Activated gamma-delta T cell treated with anti-CD3 and anti-CD28 coated beads, Interleukin-2, amount 50 U/mL, for 16 hours (primary cell): ENCODE measurements at regions not wholly inside any gene's neighbourhood (a gene's known extent, or its start where the extent isn't known, plus 50 kb on each side); places are given as distances from the start of the nearest gene placed in this dataset.
"Not testable (repeated sequence)": the region's sequence is repeated elsewhere in the genome, so short reads cannot be mapped to it uniquely, and the experiment has no call there.

Source experiments
- DNase-seq: peaks from one replicate; pipeline ENCODE4 v3.0.0-alpha.2; 2020; ENCODE audit warnings: low read depth

DNA sequence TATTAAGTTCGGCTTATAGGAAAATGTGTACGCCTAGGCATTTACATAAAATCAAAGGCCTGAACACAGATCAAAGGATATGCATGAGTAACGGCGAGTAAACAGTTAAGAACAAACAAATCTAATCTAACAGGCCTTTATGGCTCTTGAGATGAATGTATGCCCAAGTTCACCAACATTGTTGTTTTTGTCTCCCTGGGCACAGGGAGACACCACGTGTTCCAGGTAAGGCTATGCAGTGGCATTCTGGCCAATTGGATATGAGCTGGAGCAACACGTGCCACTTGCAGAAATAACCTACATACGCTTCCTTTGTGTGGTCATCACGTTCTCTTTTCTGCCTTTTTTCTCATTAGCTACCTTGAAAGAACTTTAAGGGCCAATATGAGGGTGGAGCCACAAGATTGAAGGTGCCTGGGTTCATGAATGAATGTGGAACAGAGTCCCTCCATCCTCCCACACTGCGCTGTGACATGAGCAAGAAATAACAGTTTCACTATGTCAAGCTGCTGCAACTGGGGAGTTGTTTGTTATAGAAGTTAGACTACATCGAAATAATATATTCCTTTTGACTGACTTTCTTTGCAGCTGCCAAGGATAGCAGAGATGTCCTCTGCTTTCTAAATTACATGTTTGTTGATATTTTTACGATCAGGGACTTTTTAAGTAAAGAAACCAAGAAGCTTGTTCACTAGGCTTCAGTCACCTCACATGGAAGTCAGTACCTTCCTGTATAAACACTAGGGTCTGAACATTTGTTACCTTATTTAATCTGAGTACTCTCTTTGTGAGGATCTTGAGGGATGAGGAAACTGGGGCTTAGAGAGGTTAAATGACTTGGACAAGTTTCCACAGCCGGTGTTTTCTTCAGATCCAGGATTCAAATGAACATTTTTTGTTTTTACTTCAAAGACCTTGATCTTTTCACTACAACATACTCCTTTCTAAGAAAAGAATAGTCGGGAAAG lies 427.5 kb upstream of the TBL1XR1 start:
- no peak for DNase-seq

- no peak for DNase-seq
These were observed 428.8 kb upstream of the TBL1XR1 start for GRCh38 chr3:177626045-177626444.

DNA sequence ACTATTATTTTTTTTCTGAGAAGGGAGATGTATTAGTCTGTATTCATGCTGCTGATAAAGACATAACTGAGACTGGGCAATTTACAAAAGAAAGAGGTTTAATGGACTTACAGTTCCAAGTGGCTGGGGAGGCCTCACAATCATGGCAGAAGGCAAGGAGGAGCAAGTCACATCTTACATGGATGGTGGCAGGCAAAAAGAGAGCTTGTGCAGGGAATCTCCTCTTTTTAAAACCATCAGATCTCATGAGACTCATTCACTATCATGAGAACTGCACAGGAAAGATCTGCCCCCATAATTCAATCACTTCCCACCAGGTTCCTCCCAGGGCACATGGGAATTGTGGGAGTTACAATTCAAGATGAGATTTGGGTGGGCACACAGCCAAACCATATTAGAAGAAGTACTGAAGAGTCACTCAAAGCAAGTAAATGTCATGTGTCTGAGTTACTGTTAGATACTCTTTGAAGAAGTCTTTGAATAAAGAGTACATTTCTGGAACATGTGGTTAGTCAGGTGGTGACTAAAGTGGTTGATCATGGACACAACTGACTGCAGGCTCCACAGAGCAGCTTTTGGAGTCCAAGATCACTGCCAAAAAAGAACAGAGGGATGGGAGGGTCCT lies 430.9 kb upstream of the TBL1XR1 start:
- DNase-seq, result not testable (repeated sequence)

GRCh38 chr3:177629276-177629675 lies 432.0 kb upstream of the TBL1XR1 start:
- DNase-seq, result no peak

DNA sequence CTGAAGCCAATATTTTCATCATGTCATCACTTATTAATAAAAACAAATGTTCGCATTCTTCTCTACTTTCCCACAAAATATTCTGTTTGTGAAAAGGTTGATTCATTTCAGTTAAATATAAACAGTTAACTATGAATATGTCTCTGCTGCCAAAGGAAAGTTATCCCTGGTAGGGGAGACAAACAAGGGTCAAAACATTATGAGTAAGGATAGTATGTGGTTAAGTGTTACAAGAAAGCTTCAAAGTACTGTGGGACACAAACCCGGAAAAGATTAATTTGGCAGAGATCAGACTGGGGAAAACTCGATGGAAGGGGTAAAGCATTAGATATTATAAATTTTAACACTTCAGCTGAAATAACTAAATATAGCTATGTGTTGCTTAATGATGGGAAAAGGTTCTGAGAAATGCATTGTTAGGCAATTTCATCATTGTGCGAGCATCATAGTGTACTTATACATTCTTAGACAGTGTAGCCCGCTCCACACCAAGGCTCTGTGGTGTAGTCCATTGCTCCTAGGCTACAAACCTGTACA lies 436.5 kb upstream of the TBL1XR1 start:
- no peak for DNase-seq

GRCh38 chr3:177635601-177636106 lies 438.4 kb upstream of the TBL1XR1 start:
- not testable (repeated sequence) for DNase-seq

- DNase-seq, result no peak
These were observed 443.2 kb upstream of the TBL1XR1 start for GRCh38 chr3:177640319-177640965.

DNA sequence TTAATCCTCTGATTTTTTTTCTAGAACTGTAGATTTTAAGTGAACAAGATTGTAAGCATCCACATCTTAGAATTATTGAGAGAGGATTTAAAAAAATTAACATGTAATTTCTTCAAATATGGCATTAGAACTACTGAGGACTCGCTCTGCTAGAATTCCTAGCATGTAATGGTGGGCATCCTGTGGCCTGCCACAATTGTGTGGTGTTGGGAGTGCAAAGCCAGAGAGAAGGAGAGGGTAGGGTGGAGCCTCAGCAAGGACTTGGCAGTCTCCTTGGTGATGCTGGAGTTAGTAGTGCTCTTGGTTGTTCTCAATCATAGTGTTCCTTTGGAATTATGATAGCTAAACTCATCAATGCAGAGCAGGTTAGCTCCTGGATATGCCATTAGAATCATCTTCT lies 443.9 kb upstream of the TBL1XR1 start:
- no peak for DNase-seq

GRCh38 chr3:177642042-177642803 lies 444.9 kb upstream of the TBL1XR1 start:
- no peak for DNase-seq

DNA sequence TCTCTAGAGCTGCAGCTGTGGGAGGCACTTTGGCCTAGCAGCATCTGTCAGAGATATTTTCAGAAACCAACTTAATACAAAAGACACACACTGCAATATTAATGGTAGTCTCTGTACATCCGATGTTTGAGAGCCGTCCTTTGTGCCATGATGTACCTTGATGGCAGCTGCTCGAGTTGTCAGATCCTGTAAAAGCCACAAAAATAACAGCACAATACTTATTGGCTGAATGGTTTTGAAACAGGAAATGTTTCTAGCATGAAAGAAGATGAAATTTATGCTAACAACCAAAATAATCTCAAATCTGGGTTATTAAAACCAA lies 445.5 kb upstream of the TBL1XR1 start:
- DNase-seq, result no peak

DNA sequence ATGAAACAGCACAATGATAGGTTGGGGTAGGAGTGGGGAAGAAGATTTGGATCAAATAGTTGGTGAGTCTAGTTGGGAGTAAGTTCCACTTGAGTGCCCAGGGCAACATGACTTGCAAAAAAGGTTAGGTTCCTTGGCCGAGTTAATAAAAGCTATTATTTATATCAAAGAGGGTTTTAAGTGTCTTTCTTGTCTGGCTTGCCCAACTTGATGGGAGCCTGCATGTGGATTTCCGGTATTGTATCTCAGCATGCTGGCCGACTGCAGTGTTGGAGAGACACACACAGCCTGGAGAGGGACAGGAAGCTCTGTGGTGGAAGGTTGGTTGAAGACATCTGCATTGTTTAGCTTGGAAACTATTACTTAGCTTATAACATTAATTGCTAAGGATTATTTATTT lies 449.5 kb upstream of the TBL1XR1 start:
- no peak for DNase-seq

DNA sequence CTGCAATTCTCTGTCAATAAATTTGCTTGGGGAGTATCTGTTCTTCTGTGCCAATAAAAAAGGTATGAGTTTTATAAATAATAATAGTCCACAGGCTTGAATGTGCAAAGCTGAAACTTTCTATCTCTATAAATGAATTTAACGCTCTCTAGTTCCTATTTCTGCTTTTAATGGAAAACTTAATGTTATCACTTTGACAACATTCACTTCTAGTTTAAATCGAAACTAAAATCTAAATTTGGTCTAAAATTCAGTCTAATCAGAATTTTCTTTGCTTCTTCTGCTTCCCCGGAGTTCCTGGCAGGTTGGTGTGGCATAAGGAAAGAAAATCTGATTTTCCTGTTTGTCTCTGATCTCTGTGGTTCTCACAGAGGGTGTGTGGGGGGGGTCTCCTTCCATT lies 450.1 kb upstream of the TBL1XR1 start:
- DNase-seq, result no peak

GRCh38 chr3:177647876-177648275 lies 450.6 kb upstream of the TBL1XR1 start:
- DNase-seq, result no peak

- no peak for DNase-seq
These were observed 455.4 kb upstream of the TBL1XR1 start for GRCh38 chr3:177652556-177653291.

- DNase-seq, result no peak
These were observed 460.0 kb upstream of the TBL1XR1 start for GRCh38 chr3:177657243-177657642.

DNA sequence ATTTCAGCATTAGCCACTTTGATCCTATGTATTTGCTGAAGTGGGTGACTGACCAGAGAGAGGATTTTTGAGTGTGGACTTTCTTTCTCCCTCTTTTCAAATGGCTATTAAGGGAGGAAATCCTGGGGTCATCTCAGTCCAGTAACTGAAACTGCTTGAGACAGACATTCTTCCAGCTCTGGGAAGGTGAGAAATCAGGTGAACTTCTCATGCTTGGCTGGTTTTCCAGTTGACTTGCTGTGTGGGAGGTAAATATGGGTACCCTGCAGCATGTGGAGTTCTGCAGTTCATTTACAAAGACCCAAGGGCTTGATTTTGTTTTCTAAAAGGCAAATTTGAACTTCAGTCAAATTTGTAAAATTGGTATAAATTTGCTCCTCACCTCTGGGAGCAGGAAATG lies 461.1 kb upstream of the TBL1XR1 start:
- no peak for DNase-seq

DNA sequence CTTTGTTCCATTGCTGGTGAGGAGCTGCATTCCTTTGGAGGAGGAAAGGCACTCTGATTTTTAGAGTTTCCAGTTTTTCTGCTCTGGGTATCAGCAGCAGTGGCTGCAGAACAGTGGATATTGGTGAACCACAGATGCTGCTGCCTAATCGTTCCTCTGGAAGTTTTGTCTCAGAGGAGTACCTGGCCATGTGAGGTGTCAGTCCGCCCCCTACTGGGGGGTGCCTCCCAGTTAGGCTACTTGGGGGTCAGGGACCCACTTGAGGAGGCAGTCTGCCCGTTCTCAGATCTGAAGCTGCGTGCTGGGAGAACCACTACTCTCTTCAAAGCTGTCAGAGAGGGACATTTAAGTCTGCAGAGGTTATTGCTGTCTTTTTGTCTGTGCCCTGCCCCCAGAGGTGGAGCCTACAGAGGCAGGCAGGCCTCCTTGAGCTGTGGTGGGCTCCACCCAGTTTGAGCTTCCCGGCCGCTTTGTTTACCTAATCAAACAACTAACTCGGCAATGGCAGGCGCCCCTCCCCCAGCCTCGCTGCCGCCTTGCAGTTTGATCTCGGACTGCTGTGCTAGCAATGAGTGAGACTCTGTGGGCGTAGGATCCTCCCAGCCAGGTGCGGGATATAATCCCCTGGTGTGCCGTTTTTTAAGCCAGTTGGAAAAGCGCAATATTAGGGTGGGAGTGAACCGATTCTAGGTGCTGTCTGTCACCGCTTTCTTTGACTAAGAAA lies 467.3 kb upstream of the TBL1XR1 start:
- DNase-seq, result not testable (repeated sequence)

GRCh38 chr3:177665122-177665808 lies 468.0 kb upstream of the TBL1XR1 start:
- no peak for DNase-seq

DNA sequence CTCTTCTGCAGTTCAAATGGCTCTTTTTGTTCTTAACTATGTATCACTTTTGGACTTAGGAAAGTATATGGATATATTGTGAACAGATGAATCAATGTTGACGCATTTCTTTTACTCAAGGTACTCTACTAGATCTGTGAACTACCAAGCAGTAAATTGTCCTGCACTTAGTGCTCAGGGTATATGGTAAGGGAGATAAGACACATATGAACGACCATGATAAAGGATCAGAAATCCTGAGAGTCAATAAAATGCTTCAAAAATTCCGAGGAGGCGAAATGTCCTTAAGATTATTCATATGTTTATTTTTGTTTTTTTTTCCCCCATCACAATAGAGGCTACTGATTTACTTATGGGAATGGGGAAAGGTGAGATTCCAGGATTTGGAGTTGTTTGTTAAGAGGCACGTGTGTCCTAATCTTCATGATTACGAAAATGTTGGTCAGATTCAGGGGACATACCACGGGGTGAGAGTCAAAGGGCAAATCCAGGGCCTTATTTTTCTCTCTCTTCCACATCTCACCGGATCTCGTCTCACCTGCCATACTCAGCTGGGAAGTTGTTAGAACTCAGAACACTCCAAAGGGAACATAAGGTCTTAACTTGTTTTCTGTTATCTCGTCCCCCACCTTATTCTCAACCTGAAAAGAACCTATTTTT lies 475.1 kb upstream of the TBL1XR1 start:
- DNase-seq, result no peak
